ENCODE measurements at regions not wholly inside any gene's neighbourhood (a gene's known extent, or its start where the extent isn't known, plus 50 kb on each side); places are given as distances from the start of the nearest gene placed in this dataset.

DNA sequence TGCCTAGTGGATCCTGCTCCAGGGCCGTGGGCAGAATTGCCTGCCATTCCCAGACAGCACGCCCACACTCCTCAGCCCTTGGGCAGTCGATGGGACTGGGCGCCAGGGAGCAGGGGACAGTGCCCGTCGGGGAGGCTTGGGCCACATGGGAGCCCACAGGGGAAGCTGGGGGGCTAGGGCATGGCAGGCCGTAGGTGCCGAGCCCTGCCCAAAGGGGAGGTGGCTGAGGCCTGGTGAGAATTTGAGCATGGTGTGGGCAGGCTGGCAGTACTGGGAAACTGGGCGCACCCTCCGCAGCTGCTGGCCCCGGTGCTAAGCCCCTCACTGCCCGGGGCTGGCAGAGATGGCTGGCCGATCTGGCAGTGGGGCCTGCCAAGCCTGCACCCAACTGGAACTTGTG is 1225.9 kb upstream of the EPHA6 start:
- TF ChIP-seq MAX (IDR thresholded peaks at IDR 0.05; ENCODE audit: low read depth, low read length) (no peak), POLR2A (IDR thresholded peaks at IDR 0.05; ENCODE audit: extremely low read depth, insufficient read length) (no peak), CTCF (IDR thresholded peaks at IDR 0.05; ENCODE audit: low read depth, low read length) (no peak), MYC (IDR thresholded peaks at IDR 0.05; ENCODE audit: low read depth, low read length) (no peak)
- no peak overlapping the region for H3K4me3 ChIP-seq (ENCODE audit: low read depth, low read length)

GRCh38 chr3:95595416-95596075 is 1218.8 kb upstream of the EPHA6 start:
- no peak overlapping the region for H3K4me3 ChIP-seq (ENCODE audit: low read depth, low read length)
- DNase-seq (ENCODE audit: low read depth): no peak
- TF ChIP-seq POLR2A (IDR thresholded peaks at IDR 0.05; ENCODE audit: extremely low read depth, insufficient read length) (no peak), MAX (IDR thresholded peaks at IDR 0.05; ENCODE audit: low read depth, low read length) (no peak), MYC (IDR thresholded peaks at IDR 0.05; ENCODE audit: low read depth, low read length) (no peak), CTCF (IDR thresholded peaks at IDR 0.05; ENCODE audit: low read depth, low read length) (no peak)

More for the DNA sequence above, 1225.9 kb upstream of the EPHA6 start:
- DNase-seq (ENCODE audit: low read depth): no peak

- DNase-seq (ENCODE audit: low read depth): no peak
- TF ChIP-seq MYC (IDR thresholded peaks at IDR 0.05; ENCODE audit: low read depth, low read length) (no peak), POLR2A (IDR thresholded peaks at IDR 0.05; ENCODE audit: extremely low read depth, insufficient read length) (no peak), CTCF (IDR thresholded peaks at IDR 0.05; ENCODE audit: low read depth, low read length) (no peak), MAX (IDR thresholded peaks at IDR 0.05; ENCODE audit: low read depth, low read length) (no peak)
- no peak overlapping the region for H3K4me3 ChIP-seq (ENCODE audit: low read depth, low read length)
Measured at GRCh38 chr3:95607926-95608325, 1206.5 kb upstream of the EPHA6 start.

GRCh38 chr3:95609411-95609810 is 1205.0 kb upstream of the EPHA6 start:
- no peak for TF ChIP-seq MAX (IDR thresholded peaks at IDR 0.05; ENCODE audit: low read depth, low read length)
- TF ChIP-seq MYC (IDR thresholded peaks at IDR 0.05; ENCODE audit: low read depth, low read length): no peak
- TF ChIP-seq CTCF (IDR thresholded peaks at IDR 0.05; ENCODE audit: low read depth, low read length): no peak
- no peak for TF ChIP-seq POLR2A (IDR thresholded peaks at IDR 0.05; ENCODE audit: extremely low read depth, insufficient read length)
- H3K4me3 ChIP-seq (ENCODE audit: low read depth, low read length): no peak overlapping the region
- DNase-seq (ENCODE audit: low read depth): no peak

DNA sequence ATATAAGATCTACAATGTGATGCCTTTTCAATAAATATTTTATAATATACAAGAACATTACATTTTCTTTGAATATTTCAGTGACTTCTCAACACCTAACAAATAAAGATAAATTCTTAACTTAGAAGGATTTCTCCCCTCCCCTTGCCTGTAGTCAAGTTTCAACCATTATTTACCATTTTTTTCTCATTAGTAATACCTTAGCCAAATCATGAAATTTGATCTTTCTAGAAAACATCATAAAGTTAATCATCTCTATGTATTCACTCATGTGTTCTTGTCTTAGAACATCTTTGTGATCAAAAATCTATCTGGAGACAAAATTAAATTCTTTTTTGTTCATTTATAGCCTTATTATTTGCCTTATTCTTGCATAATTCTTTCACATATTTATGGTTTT is 1201.8 kb upstream of the EPHA6 start:
- no peak for DNase-seq (ENCODE audit: low read depth)
- TF ChIP-seq POLR2A (IDR thresholded peaks at IDR 0.05; ENCODE audit: extremely low read depth, insufficient read length): no peak
- no peak for TF ChIP-seq MAX (IDR thresholded peaks at IDR 0.05; ENCODE audit: low read depth, low read length)
- no peak for TF ChIP-seq CTCF (IDR thresholded peaks at IDR 0.05; ENCODE audit: low read depth, low read length)
- no peak overlapping the region for H3K4me3 ChIP-seq (ENCODE audit: low read depth, low read length)
